HL-60 (cell line): ENCODE measurements at regions not wholly inside any gene's neighbourhood (a gene's known extent, or its start where the extent isn't known, plus 50 kb on each side); places are given as distances from the start of the nearest gene placed in this dataset.

Experiments
- DNase-seq, 2 experiments: peaks; one replicate each; pipeline ENCODE4 v3.0.0-alpha.2; 2010 to 2020; ENCODE audit warnings: low read depth in 1 of 2, low spot score in 1 of 2
- H3K27ac ChIP-seq: fragments of 250-450 bp; sonication (Bioruptor Pico); replicated peaks from 2 replicates; pipeline ENCODE4 v1.5.1; 2020; ENCODE audit warnings: mild to moderate bottlenecking, moderate library complexity
- H3K27me3 ChIP-seq: fragments of 250-450 bp; sonication (Bioruptor Pico); 2 replicates; pipeline ENCODE4 v1.5.1; 2021; ENCODE audit warnings: mild to moderate bottlenecking, moderate library complexity; ENCODE audit not compliant: insufficient read depth, poor library complexity, severe bottlenecking
- H3K4me3 ChIP-seq: replicated peaks from 2 replicates; pipeline ENCODE4 v1.5.1; 2011; ENCODE audit warnings: mild to moderate bottlenecking, control low read depth, low read length; ENCODE audit not compliant: insufficient read depth
- GABPA ChIP-seq: IDR thresholded peaks from 2 replicates; pipeline ENCODE4 v1.6.1; 2012; ENCODE audit warnings: low read depth
- POLR2AphosphoS5 ChIP-seq: IDR thresholded peaks from 2 replicates; pipeline ENCODE4 v1.6.1; 2012; ENCODE audit warnings: low read depth
- SPI1 ChIP-seq: IDR thresholded peaks from 2 replicates; pipeline ENCODE4 v1.6.1; 2012; ENCODE audit warnings: low read depth, mild to moderate bottlenecking, borderline replicate concordance
- TF ChIP-seq, protein P1 (sequence below): IDR thresholded peaks from 2 replicates; pipeline ENCODE4 v1.6.1; 2012; ENCODE audit warnings: low read depth; ENCODE audit not compliant: insufficient replicate concordance
- TF ChIP-seq, protein P2 (sequence below): IDR thresholded peaks from one replicate; pipeline ENCODE4 v1.5.1; 2011; ENCODE audit warnings: low read length, control low read depth, inconsistent platforms; ENCODE audit not compliant: insufficient read depth

DNA sequence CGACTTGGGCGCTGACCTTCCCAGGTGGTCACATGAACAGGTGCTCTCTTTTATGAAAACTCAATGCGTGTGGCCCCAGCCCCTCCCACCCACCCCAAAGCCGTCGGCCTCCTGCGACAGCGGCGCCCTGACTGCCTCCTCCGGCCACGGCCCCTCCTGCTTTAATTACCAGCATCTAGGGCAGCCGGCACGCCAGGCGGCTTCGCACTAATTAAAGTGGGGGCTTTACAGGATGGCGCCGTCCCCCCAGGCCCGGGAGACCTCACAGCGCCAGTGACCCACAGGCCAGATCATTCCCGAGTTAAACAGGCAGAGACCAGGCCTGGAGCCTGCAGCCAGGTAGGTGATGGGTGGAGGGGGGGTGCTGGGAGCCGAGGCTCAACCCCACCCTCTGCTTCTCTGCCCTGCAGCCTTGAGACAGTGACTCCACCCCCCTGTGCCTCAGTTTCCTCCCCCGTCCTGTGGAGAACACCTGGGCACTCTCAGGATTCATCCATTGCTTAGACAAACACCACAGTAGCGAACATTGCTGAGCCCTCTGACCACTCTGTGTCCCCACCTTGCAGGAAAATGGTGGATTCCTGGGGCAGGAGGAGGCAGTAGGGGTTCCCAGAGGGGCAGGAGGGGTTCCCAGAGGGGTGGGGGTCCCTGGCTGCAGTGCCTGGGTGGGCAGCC lies 100.8 kb downstream of the MICALL2 start:
- Histone ChIP-seq H3K27ac (no peak overlapping the region), H3K4me3 (no peak overlapping the region), H3K27me3 (peaks cover 7% of the 10 kb centered on the region)
- no peak for DNase-seq
- TF ChIP-seq, protein P1, sequence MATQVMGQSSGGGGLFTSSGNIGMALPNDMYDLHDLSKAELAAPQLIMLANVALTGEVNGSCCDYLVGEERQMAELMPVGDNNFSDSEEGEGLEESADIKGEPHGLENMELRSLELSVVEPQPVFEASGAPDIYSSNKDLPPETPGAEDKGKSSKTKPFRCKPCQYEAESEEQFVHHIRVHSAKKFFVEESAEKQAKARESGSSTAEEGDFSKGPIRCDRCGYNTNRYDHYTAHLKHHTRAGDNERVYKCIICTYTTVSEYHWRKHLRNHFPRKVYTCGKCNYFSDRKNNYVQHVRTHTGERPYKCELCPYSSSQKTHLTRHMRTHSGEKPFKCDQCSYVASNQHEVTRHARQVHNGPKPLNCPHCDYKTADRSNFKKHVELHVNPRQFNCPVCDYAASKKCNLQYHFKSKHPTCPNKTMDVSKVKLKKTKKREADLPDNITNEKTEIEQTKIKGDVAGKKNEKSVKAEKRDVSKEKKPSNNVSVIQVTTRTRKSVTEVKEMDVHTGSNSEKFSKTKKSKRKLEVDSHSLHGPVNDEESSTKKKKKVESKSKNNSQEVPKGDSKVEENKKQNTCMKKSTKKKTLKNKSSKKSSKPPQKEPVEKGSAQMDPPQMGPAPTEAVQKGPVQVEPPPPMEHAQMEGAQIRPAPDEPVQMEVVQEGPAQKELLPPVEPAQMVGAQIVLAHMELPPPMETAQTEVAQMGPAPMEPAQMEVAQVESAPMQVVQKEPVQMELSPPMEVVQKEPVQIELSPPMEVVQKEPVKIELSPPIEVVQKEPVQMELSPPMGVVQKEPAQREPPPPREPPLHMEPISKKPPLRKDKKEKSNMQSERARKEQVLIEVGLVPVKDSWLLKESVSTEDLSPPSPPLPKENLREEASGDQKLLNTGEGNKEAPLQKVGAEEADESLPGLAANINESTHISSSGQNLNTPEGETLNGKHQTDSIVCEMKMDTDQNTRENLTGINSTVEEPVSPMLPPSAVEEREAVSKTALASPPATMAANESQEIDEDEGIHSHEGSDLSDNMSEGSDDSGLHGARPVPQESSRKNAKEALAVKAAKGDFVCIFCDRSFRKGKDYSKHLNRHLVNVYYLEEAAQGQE = no peak
- no peak for TF ChIP-seq GABPA
- TF ChIP-seq POLR2AphosphoS5 = no peak
- TF ChIP-seq SPI1 = no peak
- TF ChIP-seq, protein P2, sequence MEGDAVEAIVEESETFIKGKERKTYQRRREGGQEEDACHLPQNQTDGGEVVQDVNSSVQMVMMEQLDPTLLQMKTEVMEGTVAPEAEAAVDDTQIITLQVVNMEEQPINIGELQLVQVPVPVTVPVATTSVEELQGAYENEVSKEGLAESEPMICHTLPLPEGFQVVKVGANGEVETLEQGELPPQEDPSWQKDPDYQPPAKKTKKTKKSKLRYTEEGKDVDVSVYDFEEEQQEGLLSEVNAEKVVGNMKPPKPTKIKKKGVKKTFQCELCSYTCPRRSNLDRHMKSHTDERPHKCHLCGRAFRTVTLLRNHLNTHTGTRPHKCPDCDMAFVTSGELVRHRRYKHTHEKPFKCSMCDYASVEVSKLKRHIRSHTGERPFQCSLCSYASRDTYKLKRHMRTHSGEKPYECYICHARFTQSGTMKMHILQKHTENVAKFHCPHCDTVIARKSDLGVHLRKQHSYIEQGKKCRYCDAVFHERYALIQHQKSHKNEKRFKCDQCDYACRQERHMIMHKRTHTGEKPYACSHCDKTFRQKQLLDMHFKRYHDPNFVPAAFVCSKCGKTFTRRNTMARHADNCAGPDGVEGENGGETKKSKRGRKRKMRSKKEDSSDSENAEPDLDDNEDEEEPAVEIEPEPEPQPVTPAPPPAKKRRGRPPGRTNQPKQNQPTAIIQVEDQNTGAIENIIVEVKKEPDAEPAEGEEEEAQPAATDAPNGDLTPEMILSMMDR = no peak

DNA sequence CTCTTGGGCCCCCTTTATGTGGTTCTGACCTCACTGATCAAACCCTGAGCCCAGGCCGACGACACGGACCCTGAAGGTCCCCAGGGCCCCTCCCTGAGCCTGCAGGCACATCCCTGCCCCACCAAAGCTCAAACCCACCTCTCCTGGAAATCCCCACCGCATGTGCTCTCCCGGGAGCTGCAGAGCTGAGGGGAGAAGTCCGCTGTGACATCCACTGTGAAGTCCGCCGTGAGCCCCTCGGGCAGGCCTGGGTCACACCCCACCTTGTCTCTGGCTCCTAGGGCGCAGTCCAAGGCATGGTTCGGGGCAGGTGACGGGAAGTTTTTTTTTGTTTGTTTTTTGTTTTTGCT lies 100.2 kb downstream of the MICALL2 start:
- peaks cover 7% of the 10 kb centered on the region for H3K27me3 ChIP-seq
- TF ChIP-seq GABPA = no peak
- TF ChIP-seq, protein P2 = no peak
- no peak for TF ChIP-seq POLR2AphosphoS5
- no peak for TF ChIP-seq SPI1
- TF ChIP-seq, protein P1 = no peak
- H3K4me3 ChIP-seq = no peak overlapping the region
- no peak for DNase-seq
- no peak overlapping the region for H3K27ac ChIP-seq

DNA sequence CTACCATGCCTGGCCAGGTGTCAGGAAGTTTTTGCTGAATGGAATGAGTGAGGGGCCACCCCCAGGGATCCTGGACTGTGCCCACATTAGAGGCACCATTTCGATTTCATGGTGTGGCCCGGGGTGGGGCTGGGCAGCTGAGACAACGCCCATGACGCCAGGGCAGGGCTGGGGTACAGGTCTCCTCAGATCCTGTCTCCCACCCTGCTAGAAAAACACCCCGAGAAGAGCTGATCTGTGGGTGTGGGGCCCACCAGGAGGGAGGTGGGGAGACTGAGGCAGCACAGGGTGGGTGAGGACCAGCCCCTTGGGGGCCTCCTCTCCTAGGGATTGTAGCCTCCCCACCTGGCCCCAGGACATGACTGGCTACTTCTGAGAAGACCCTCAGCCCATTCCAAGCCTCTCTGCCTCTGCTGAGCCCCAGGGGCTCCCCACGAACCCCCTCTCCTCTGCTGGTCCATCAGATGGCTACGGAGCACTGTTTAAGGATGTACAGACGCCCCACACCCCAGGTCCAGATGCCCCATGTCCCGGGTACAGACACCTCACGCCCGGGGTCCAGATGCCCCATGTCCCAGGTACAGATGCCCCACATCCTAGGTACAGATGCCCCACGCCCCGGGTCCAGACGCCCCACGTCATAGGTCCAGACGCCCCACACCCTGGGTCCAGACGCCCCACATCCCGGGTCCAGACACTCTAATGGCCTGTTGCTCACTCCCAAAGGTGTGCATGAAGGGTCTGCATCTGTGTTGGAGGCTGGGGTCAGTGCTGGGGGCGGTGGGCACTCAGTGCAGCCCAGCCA lies 99.4 kb downstream of the MICALL2 start:
- DNase-seq = no peak
- TF ChIP-seq, protein P2 = no peak
- TF ChIP-seq GABPA = no peak
- no peak for TF ChIP-seq SPI1
- TF ChIP-seq, protein P1 = no peak
- no peak for TF ChIP-seq POLR2AphosphoS5
- peaks cover 7% of the 10 kb centered on the region for H3K27me3 ChIP-seq

More for the DNA sequence above, 99.4 kb downstream of the MICALL2 start:
- Histone ChIP-seq H3K4me3 (no peak overlapping the region), H3K27ac (no peak overlapping the region)
